Ovary (tissue), 7 donors: ENCODE measurements at regions not wholly inside any gene's neighbourhood (a gene's known extent, or its start where the extent isn't known, plus 50 kb on each side); places are given as distances from the start of the nearest gene placed in this dataset.
A peak's percentile ranks its signal among the peaks of the same experiment; 100 is the strongest.
"Not testable (repeated sequence)": the region's sequence is repeated elsewhere in the genome, so short reads cannot be mapped to it uniquely, and the experiment has no call there.

Source experiments
- DNase-seq, 5 donors: peaks; one replicate each; pipeline ENCODE4 v3.0.0-alpha.2; 2019 to 2020
- H3K27ac ChIP-seq, 2 donors: fragments of 200-600 bp; one replicate each; pipeline versions ENCODE4 v1.5.1 to v1.8.0; 2019 to 2022
- H3K27me3 ChIP-seq: fragments of 200-600 bp; one replicate; pipeline ENCODE4 v1.8.0; 2022
- H3K36me3 ChIP-seq: fragments of 200-600 bp; sonication (generic); one replicate; pipeline ENCODE4 v1.5.1; 2019
- H3K4me1 ChIP-seq: one replicate; pipeline ENCODE4 v1.8.1; 2013; ENCODE audit warnings: mild to moderate bottlenecking, moderate library complexity; ENCODE audit not compliant: insufficient read depth
- H3K4me3 ChIP-seq: fragments of 200-600 bp; sonication (generic); one replicate; pipeline ENCODE4 v1.5.1; 2017
- H3K9me3 ChIP-seq, 2 donors: fragments of 200-600 bp in 1 of 2; sonication (generic) in 1 of 2; one replicate each; pipeline versions ENCODE4 v1.5.1 to v1.8.1; 2013 to 2019; ENCODE audit warnings: mild to moderate bottlenecking in 1 of 2, moderate library complexity in 1 of 2
- EP300 ChIP-seq: sonication (generic); formaldehyde crosslinking; IDR thresholded peaks from one replicate; pipeline ENCODE4 v1.6.1; 2017; ENCODE audit warnings: antibody characterized with exemption
- POLR2A ChIP-seq: fragments of 450-650 bp; IDR thresholded peaks from one replicate; pipeline ENCODE4 v1.6.1; 2017; ENCODE audit warnings: antibody characterized with exemption, mild to moderate bottlenecking, moderate library complexity
- WGBS, 3 donors: extraction: QIAGEN DNeasy Blood & Tissue Kit in 1 of 3; methylation state at CpG; one replicate each; pipeline versions ENCODE4 v1.1.5 to v1.1.7; 2013 to 2017; 5-methylcytosine and 5-hydroxymethylcytosine counted together
- intact Hi-C, 4 donors: fragments of 100-400 bp; cut with DNase I; formaldehyde crosslinking; loops; one replicate each; pipeline versions ENCODE4 v1.11.0 to v1.15.1; 2022 to 2023
- TF ChIP-seq, protein P1 (sequence below), 3 donors: fragments of 450-650 bp in 2 of 3; fragments of 200-600 bp in 1 of 3; IDR thresholded peaks; one replicate each; pipeline versions ENCODE4 v1.5.1 to v1.8.0; 2016 to 2022; ENCODE audit warnings: antibody characterized with exemption in 3 of 3, mild to moderate bottlenecking in 1 of 3
- donor health status: DM: no; HTN: no; CAD: no; lungs with moderate emphysema.
- donor health status: DM: no; HTN: no; CAD: no.
- donor health status: Bipolar disorder and iron deficiency.
- donor health status: DM: no; HTN: no; CAD: no.
- donor health status: DM: yes; HTN: yes; CAD: no.

DNA sequence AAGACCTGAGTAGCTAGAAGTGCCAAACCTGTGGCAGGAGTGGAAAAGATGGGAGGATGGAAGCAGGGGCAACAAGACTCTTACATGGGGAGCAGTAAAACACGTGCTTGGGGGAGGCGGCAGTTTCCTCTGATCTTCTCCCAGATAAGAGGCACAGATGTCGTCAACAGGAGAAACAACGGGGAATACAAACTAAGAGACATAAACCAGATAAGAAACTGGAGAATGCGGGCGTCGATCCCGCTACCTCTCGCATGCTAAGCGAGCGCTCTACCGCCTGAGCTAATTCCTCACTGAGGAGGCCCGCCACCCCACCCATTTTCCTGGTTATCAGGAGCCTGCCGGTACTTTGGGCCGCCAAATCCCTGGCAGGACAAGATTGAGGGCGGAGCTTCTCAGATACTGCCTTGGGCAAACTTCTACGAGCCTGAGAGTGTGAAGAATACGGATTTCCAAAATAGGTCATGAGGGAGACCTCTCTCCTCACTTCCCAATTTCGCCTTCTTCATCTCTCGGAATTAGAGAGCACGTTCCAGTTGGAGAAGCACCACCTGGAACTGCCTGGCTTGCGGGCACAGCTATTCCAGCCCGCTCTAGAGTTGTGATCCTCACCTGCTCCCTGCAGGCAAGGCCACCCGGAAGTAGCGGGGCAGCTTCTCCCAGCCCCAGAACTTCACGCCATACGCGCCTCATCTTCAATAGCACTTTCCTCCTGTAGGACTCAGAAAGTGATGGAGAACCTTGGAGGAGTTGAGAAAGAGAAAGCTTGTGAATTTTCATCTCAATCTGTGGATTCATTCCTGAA is 496.0 kb downstream of the PRIM2 start:
- H3K4me3 ChIP-seq, H3K9me3 ChIP-seq, H3K36me3 ChIP-seq, H3K4me1 ChIP-seq, H3K27me3 ChIP-seq, DNase-seq, intact Hi-C loops, H3K27ac ChIP-seq: not testable (repeated sequence)
- 4 to 5% (median 4%) methylated on average over 28 of the region's 28 CpGs for WGBS, 3 donors

DNA sequence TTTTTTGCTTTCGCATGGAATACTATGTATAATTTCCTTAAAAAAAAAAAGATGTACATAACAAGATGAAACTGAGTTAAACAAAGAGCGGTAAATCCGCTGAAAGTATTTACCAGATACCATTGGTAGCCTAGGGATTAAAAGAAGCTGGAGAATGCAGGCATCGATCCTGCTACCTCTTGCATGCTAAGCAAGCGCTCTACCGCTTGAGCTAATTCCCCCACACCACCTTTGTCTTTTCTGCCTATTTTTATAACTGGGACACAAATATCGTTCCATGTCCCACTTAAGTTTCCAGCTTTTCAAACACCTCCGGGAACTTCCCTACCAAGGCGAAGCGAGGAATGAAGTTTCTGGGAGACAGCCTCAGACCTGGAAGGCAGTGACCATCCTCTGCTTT is 498.4 kb downstream of the PRIM2 start:
- H3K4me1 ChIP-seq, DNase-seq, intact Hi-C loops, H3K27ac ChIP-seq, H3K27me3 ChIP-seq, H3K36me3 ChIP-seq, H3K4me3 ChIP-seq, H3K9me3 ChIP-seq: not testable (repeated sequence)
- 8 to 10% (median 10%) methylated on average over 10 of the region's 10 CpGs for WGBS, 3 donors

DNA sequence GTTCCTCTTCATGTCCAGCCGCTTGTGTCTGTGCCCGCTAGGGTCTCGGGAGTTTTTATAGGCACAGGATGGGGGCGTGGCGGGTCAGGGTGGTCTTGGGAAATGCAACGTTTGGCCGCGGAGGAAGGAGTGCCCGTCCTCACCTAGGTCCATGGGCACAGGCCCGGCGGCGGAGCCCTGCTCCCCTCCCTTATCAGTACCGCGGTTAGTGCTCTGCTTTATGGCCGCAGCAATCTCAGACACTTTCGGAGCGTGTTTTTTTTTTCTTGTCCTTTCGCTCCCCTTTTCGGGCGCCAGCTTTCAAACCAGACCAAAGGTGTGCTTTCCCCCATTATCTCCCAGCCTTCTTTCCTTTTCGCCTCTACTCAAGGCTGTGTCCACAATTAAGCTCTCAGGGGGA is 503.9 kb downstream of the PRIM2 start:
- 1 to 4% (median 2%) methylated on average over 8 to 12 of the region's 21 CpGs for WGBS, 3 donors
- H3K27me3 ChIP-seq, H3K4me1 ChIP-seq, DNase-seq, H3K4me3 ChIP-seq, H3K9me3 ChIP-seq, H3K27ac ChIP-seq, H3K36me3 ChIP-seq, intact Hi-C loops: not testable (repeated sequence)

DNA sequence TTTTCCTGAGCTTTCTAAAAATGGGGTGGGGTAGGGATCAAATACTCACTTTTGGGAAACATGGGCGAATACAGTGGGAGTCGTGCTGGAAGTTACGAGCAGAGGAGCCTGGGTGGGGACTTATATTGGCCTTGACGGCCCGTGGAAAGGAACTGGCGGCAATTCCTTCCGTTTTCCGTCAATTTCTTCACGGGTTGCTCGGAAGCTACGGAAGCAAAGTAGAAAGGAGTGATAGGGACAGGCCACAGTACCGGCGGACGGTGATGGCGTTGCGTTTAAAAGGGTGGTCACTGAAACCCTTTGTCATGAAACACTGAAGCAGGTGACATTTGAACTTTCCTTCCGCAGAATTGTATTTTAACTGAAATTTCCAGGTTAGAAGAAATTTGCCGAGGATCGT is 505.0 kb downstream of the PRIM2 start:
- intact Hi-C loops, H3K4me3 ChIP-seq, H3K36me3 ChIP-seq, H3K27me3 ChIP-seq, H3K27ac ChIP-seq, DNase-seq, H3K9me3 ChIP-seq, H3K4me1 ChIP-seq: not testable (repeated sequence)
- 2 to 6% (median 3%) methylated on average over 19 of the region's 19 CpGs for WGBS, 3 donors

DNA sequence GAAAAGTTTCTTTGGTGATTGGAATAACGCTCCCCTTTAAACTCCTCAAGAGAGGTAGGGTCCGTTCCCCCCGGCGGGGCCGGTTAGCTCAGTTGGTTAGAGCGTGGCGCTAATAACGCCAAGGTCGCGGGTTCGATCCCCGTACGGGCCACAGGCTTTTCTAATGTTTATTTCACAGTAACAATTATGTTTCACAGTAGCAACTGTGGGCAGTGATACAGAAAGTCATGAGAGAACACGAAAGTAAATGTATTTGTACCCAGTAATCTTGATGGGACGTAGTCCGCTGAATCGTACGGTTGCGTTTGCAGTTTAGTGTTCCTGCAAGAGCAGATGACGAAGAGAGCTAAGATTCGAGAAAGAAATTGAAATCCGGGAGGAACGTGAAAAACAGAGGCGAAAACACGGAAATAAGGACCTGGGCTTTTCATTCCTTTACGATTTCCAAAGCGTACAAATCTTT is 505.5 kb downstream of the PRIM2 start:
- no peaks in the 10 kb centered on the region for H3K27me3 ChIP-seq
- no peak overlapping the region for H3K27ac ChIP-seq
- TF ChIP-seq POLR2A (no peak), EP300 (no peak)
- TF ChIP-seq, protein P1, sequence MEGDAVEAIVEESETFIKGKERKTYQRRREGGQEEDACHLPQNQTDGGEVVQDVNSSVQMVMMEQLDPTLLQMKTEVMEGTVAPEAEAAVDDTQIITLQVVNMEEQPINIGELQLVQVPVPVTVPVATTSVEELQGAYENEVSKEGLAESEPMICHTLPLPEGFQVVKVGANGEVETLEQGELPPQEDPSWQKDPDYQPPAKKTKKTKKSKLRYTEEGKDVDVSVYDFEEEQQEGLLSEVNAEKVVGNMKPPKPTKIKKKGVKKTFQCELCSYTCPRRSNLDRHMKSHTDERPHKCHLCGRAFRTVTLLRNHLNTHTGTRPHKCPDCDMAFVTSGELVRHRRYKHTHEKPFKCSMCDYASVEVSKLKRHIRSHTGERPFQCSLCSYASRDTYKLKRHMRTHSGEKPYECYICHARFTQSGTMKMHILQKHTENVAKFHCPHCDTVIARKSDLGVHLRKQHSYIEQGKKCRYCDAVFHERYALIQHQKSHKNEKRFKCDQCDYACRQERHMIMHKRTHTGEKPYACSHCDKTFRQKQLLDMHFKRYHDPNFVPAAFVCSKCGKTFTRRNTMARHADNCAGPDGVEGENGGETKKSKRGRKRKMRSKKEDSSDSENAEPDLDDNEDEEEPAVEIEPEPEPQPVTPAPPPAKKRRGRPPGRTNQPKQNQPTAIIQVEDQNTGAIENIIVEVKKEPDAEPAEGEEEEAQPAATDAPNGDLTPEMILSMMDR (IDR thresholded peaks at IDR 0.05) = no peak
- H3K4me3 ChIP-seq = no peak overlapping the region
- WGBS, 3 donors = 4 to 5% (median 5%) methylated on average over 27 of the region's 27 CpGs
- no peaks in the 10 kb centered on the region for H3K36me3 ChIP-seq
- peak in 1 of 5 donors; percentile 34 for DNase-seq
- no peaks in the 10 kb centered on the region for H3K4me1 ChIP-seq
- H3K9me3 ChIP-seq = peaks cover 0 to 4% of the 10 kb centered on the region in 2 donors
- intact Hi-C loops = no loop called here

DNA sequence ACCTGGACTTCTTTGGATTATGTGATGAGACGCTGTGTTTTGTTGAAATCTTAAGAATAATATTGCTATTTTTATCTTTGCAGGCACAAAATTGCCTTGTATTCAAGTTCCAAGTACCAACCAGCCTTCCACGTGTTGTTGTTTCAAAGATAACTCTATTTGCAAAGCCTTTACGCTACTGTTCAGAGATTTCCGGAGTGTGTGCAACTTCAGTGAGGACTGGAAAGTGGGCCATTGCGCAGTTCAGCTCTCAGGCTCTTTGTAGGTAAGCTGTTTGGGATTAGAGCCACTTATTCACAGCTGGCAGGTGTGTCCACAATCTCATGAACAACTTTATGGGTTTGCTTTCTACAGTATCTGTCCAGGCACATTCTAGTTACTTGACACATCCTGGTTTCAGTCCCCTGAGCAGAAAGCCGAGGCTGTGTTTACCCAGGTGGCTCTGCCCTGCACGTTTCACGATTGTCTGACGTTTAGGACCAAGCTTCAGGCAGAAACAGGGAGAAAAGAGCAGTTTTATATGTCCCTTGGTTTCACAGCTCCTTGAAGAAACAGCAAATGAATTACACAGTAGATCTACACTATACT is 520.3 kb downstream of the PRIM2 start:
- H3K4me1 ChIP-seq, H3K4me3 ChIP-seq, H3K36me3 ChIP-seq, intact Hi-C loops, H3K9me3 ChIP-seq, DNase-seq, H3K27me3 ChIP-seq, H3K27ac ChIP-seq: not testable (repeated sequence)
- WGBS, 3 donors = 65 to 82% (median 68%) methylated on average over 9 of the region's 9 CpGs

DNA sequence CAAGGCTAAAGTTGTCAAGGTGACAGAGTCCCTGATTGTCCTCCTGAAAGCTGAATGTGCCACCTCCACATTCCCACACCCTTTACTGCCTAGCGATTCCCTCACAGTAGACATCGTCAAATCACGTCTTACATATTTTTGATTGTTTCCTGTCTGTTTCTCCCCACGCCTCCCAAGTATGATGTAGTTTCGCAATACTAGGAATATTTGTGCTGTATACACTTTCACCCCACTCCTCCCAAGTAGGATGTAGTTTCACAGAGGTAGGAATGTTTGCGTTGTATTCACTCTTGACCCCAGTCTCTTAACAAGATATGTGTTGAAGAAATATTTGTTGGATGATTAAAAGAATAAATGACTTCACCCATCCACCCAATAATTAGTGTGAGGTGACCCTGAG is 524.1 kb downstream of the PRIM2 start:
- intact Hi-C loops, H3K27me3 ChIP-seq: not testable (repeated sequence)

DNA sequence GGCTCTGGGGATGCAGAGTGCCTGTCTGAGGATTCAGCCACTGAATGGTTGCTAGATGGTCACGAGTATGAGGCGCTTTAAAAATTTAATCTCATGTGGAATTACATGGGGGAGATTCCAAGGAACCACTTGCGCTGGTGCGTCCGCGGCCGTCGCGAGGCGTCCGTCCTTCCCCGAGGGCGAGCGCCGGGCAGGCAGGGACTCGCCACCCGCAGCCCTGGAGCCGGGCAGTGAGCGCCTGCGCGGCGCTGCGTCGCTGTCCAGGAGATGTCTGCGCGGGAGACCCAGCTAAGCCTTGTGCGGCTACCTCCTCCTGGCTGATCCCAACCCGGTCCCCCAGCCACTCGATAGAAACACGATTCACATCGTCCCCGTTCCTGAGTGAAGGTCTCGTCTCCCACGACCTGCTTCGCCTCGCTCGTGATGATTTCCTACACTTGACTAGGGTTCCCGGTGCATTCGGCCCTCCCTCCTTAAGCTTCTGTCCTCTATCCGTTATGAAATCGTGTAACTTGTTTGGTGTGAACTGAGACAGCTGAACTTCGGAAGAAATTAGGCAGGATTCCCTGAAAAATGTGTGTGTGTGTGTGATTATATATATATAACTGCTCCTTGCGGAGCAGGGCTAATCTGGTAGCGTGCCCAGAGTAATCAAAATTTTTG is 536.4 kb downstream of the PRIM2 start:
- intact Hi-C loops, DNase-seq, H3K9me3 ChIP-seq, H3K27me3 ChIP-seq, H3K27ac ChIP-seq, H3K4me1 ChIP-seq, H3K36me3 ChIP-seq, H3K4me3 ChIP-seq: not testable (repeated sequence)
- 1 to 4% (median 2%) methylated on average over 31 to 34 of the region's 44 CpGs for WGBS, 3 donors

More for the DNA sequence above, 524.1 kb downstream of the PRIM2 start:
- not testable (repeated sequence) for H3K27ac ChIP-seq, H3K4me1 ChIP-seq, DNase-seq, H3K4me3 ChIP-seq, H3K36me3 ChIP-seq, H3K9me3 ChIP-seq
- WGBS, 3 donors = 82 to 84% (median 83%) methylated on average over 6 of the region's 6 CpGs

DNA sequence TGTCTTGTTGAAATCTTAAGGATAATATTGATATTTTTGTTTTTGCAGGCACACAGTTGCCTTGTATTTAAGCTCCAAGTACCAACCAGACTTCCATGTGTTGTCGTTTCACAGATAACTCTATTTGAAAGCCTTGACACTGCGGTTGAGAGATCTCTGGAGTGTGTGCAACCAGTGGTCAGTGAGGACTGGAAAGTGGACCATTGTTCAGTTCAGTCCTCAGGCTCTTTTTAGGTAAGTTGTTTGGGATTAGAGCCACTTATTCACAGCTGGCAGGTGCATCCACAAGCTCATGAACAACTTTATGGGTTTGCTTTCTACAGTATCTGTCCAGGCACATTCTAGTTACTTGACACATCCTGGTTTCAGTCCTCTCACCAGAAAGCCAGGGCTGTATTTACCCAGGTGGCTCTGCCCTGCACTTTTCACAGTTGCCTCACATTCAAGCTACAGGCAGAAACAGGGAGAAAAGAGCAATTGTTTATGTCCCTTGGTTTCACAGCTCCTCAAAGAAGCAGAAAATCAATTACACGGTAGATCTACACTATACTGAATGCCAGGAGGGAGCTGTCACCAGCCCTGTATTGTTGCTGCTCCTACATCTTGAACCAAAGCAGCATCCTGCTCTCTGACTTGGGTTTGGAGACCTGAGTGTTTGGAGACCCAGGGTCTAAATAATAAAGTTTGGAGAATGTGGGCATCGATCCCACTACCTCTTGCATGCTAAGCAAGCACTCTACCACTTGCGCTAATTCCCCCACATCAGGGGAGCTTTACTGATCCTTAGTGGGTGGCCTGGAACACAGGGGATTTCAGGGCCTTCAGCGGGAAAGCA is 543.3 kb downstream of the PRIM2 start:
- H3K36me3 ChIP-seq, DNase-seq, H3K4me3 ChIP-seq, H3K27me3 ChIP-seq, H3K4me1 ChIP-seq, H3K27ac ChIP-seq, H3K9me3 ChIP-seq, intact Hi-C loops: not testable (repeated sequence)
- WGBS, 3 donors = 66 to 80% (median 75%) methylated on average over 5 to 6 of the region's 6 CpGs

DNA sequence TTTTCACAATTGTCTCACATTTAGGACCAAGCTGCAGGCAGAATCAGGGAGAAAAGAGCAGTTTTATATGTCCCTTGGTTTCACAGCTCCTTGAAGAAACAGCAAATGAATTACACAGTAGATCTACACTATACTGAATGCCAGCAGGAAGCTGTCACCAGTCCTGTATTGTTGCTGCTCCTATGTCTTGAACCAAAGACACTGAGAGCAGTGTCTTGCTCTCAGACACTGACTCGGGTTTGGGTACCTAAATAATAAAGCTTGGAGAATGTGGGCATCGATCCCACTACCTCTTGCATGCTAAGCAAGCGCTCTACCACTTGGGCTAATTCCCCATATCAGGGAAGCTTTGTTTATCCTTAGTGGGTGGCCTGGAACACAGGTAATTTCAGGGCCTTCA is 552.7 kb downstream of the PRIM2 start:
- H3K4me1 ChIP-seq, DNase-seq, H3K27me3 ChIP-seq, H3K4me3 ChIP-seq, H3K9me3 ChIP-seq, H3K27ac ChIP-seq, intact Hi-C loops, H3K36me3 ChIP-seq: not testable (repeated sequence)
- WGBS, 3 donors = 50 to 68% (median 65%) methylated on average over 3 of the region's 3 CpGs
